OCI-LY3 (cell line): ENCODE measurements at regions not wholly inside any gene's neighbourhood (a gene's known extent, or its start where the extent isn't known, plus 50 kb on each side); places are given as distances from the start of the nearest gene placed in this dataset.

Experiments
- CTCF ChIP-seq: fragments of 200-600, 300-600 bp; sonication (generic); IDR thresholded peaks from 2 replicates; pipeline ENCODE4 v1.5.1; 2014; ENCODE audit warnings: antibody characterized with exemption, low read length, low read depth
- EZH2phosphoT487 ChIP-seq: fragments of 200-600 bp; shearing (Covaris generic); IDR thresholded peaks from 2 replicates; pipeline ENCODE4 v1.6.1; 2018; ENCODE audit warnings: antibody characterized with exemption, mixed run types, low read depth

- TF ChIP-seq CTCF (no peak), EZH2phosphoT487 (no peak)
These were observed 112.8 kb upstream of the IFNG-AS1 start for GRCh38 chr12:67876305-67876915.
